ENCODE measurements at regions not wholly inside any gene's neighbourhood (a gene's known extent, or its start where the extent isn't known, plus 50 kb on each side); places are given as distances from the start of the nearest gene placed in this dataset.

GRCh38 chr12:115311875-115312274 lies 627.9 kb upstream of the TBX3 start:
- no peak for DNase-seq (ENCODE audit: low spot score in 2 of 2)
- TF ChIP-seq CTCF (IDR thresholded peaks at IDR 0.05) (no peak), POLR2AphosphoS5 (IDR thresholded peaks at IDR 0.05) (no peak), POLR2A (IDR thresholded peaks at IDR 0.05) (no peak)
- Histone ChIP-seq H3K27ac (no peak overlapping the region), H3K9me3 (no peaks in the 10 kb centered on the region), H3K36me3 (no peaks in the 10 kb centered on the region), H3K4me3 (no peak overlapping the region), H3K4me1 (no peaks in the 10 kb centered on the region), H3K27me3 (no peaks in the 10 kb centered on the region)
- intact Hi-C loops (cut with DNase I; ENCODE audit: low total_unique reads): no loop called here

- H3K9me3 ChIP-seq: no peaks in the 10 kb centered on the region
- no peak overlapping the region for H3K27ac ChIP-seq
- H3K27me3 ChIP-seq: no peaks in the 10 kb centered on the region
- no peaks in the 10 kb centered on the region for H3K36me3 ChIP-seq
- no peak for DNase-seq (ENCODE audit: low spot score in 2 of 2)
- TF ChIP-seq POLR2A (IDR thresholded peaks at IDR 0.05) (no peak), POLR2AphosphoS5 (IDR thresholded peaks at IDR 0.05) (no peak), CTCF (IDR thresholded peaks at IDR 0.05) (no peak)
- H3K4me3 ChIP-seq: no peak overlapping the region
- H3K4me1 ChIP-seq: no peaks in the 10 kb centered on the region
- intact Hi-C loops (cut with DNase I; ENCODE audit: low total_unique reads): no loop called here
Measured at GRCh38 chr12:115308918-115309317, 624.9 kb upstream of the TBX3 start.

DNA sequence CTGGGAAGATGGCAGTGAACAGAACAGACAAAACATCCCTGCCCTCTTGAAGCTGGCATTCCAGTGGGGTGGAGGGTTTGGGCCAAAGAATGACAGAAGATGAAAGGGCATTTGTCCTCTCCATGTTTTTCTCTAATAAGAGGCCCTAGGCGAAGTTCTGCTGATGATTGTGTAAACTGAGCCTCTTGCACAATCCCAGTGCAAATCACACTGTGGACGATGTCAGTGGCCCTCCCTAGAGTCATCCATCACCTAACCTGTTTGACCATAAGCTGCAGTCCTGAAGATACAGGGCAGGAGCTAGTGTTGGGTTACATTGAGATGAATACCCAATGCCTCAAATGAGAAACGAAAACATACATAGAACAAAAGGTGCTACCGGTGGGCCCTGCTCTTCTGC lies 622.4 kb upstream of the TBX3 start:
- TF ChIP-seq POLR2AphosphoS5 (IDR thresholded peaks at IDR 0.05) (no peak), POLR2A (IDR thresholded peaks at IDR 0.05) (no peak), CTCF (IDR thresholded peaks at IDR 0.05) (no peak)
- intact Hi-C loops (cut with DNase I; ENCODE audit: low total_unique reads): no loop called here
- no peaks in the 10 kb centered on the region for H3K4me1 ChIP-seq
- H3K4me3 ChIP-seq: no peak overlapping the region
- H3K27me3 ChIP-seq: no peaks in the 10 kb centered on the region
- no peaks in the 10 kb centered on the region for H3K36me3 ChIP-seq
- no peaks in the 10 kb centered on the region for H3K9me3 ChIP-seq
- no peak overlapping the region for H3K27ac ChIP-seq
- DNase-seq (ENCODE audit: low spot score in 2 of 2): no peak

GRCh38 chr12:115305867-115306266 lies 621.9 kb upstream of the TBX3 start:
- Histone ChIP-seq H3K4me1 (no peaks in the 10 kb centered on the region), H3K36me3 (no peaks in the 10 kb centered on the region), H3K4me3 (no peak overlapping the region), H3K27ac (no peak overlapping the region), H3K27me3 (no peaks in the 10 kb centered on the region), H3K9me3 (no peaks in the 10 kb centered on the region)
- no peak for TF ChIP-seq POLR2A (IDR thresholded peaks at IDR 0.05)
- no peak for DNase-seq (ENCODE audit: low spot score in 2 of 2)
- intact Hi-C loops (cut with DNase I; ENCODE audit: low total_unique reads): no loop called here

- intact Hi-C loops (cut with DNase I; ENCODE audit: low total_unique reads): no loop called here
- no peaks in the 10 kb centered on the region for H3K27me3 ChIP-seq
- H3K4me1 ChIP-seq: no peaks in the 10 kb centered on the region
- H3K4me3 ChIP-seq: no peak overlapping the region
- DNase-seq (ENCODE audit: low spot score in 2 of 2): no peak
- H3K9me3 ChIP-seq: no peaks in the 10 kb centered on the region
- H3K36me3 ChIP-seq: no peaks in the 10 kb centered on the region
- no peak overlapping the region for H3K27ac ChIP-seq
- TF ChIP-seq POLR2AphosphoS5 (IDR thresholded peaks at IDR 0.05) (no peak), CTCF (IDR thresholded peaks at IDR 0.05) (no peak), POLR2A (IDR thresholded peaks at IDR 0.05) (no peak)
Measured at GRCh38 chr12:115305275-115305674, 621.3 kb upstream of the TBX3 start.

- Histone ChIP-seq H3K9me3 (no peaks in the 10 kb centered on the region), H3K4me1 (no peaks in the 10 kb centered on the region), H3K27ac (no peak overlapping the region), H3K36me3 (no peaks in the 10 kb centered on the region), H3K4me3 (no peak overlapping the region), H3K27me3 (no peaks in the 10 kb centered on the region)
- TF ChIP-seq POLR2A (IDR thresholded peaks at IDR 0.05): no peak
- no peak for TF ChIP-seq POLR2AphosphoS5 (IDR thresholded peaks at IDR 0.05)
- no peak for TF ChIP-seq CTCF (IDR thresholded peaks at IDR 0.05)
- DNase-seq (ENCODE audit: low spot score in 2 of 2): no peak
- intact Hi-C loops (cut with DNase I; ENCODE audit: low total_unique reads): no loop called here
Measured at GRCh38 chr12:115303723-115304309, 619.8 kb upstream of the TBX3 start.
